SK-N-SH treated with all-trans-retinoic acid at 6 μM for 48 hours (cell line): ENCODE measurements at regions not wholly inside any gene's neighbourhood (a gene's known extent, or its start where the extent isn't known, plus 50 kb on each side); places are given as distances from the start of the nearest gene placed in this dataset.

Experiments
- ATAC-seq: fragments of 200-7000 bp; cut with Tn5 transposase; 3 replicates; pipeline ENCODE4 v1.9.1; 2020; ENCODE audit warnings: mild to moderate bottlenecking, moderate library complexity
- ARNTL ChIP-seq: fragments of 450-650 bp; formaldehyde crosslinking; IDR thresholded peaks from 2 replicates; pipeline ENCODE4 v1.5.0; 2020; ENCODE audit warnings: low read depth, mild to moderate bottlenecking, moderate library complexity, borderline replicate concordance
- BACH2 ChIP-seq: fragments of 250-450 bp; sonication (Bioruptor Pico); IDR thresholded peaks from 2 replicates; pipeline ENCODE4 v1.9.0; 2021; ENCODE audit warnings: mild to moderate bottlenecking, borderline replicate concordance
- CREB5 ChIP-seq: fragments of 250-450 bp; sonication (Bioruptor Pico); IDR thresholded peaks from 2 replicates; pipeline ENCODE4 v1.5.1; 2020; ENCODE audit warnings: low read depth, mild to moderate bottlenecking, moderate library complexity
- CSDC2 ChIP-seq: fragments of 250-450 bp; sonication (Bioruptor Pico); IDR thresholded peaks from 2 replicates; pipeline ENCODE4 v1.5.0; 2020; ENCODE audit warnings: mild to moderate bottlenecking, moderate library complexity
- CSRNP3 ChIP-seq: fragments of 250-450 bp; sonication (Bioruptor Pico); IDR thresholded peaks from 2 replicates; pipeline ENCODE4 v1.5.1; 2021; ENCODE audit warnings: mild to moderate bottlenecking, moderate library complexity
- ESRRG ChIP-seq: fragments of 250-450 bp; sonication (Bioruptor Pico); IDR thresholded peaks from 2 replicates; pipeline ENCODE4 v1.6.1; 2021; ENCODE audit warnings: mild to moderate bottlenecking
- GLIS3 ChIP-seq: fragments of 250-450 bp; sonication (Bioruptor Pico); IDR thresholded peaks from 2 replicates; pipeline ENCODE4 v1.5.0; 2020; ENCODE audit warnings: mild to moderate bottlenecking, moderate library complexity
- ISL1 ChIP-seq: fragments of 250-450 bp; sonication (Bioruptor Pico); IDR thresholded peaks from 2 replicates; pipeline ENCODE4 v2.1.2; 2022; ENCODE audit warnings: mild to moderate bottlenecking, moderate library complexity
- OSR1 ChIP-seq: fragments of 250-450 bp; sonication (Bioruptor Pico); IDR thresholded peaks from 2 replicates; pipeline ENCODE4 v1.8.0; 2022; ENCODE audit warnings: moderate library complexity, mild to moderate bottlenecking, inconsistent platforms
- PATZ1 ChIP-seq: fragments of 250-450 bp; sonication (Bioruptor Pico); IDR thresholded peaks from 2 replicates; pipeline ENCODE4 v1.8.0; 2020; ENCODE audit warnings: mild to moderate bottlenecking, moderate library complexity, borderline replicate concordance
- POU6F1 ChIP-seq: fragments of 250-450 bp; sonication (Bioruptor Pico); IDR thresholded peaks from 2 replicates; pipeline ENCODE4 v1.8.0; 2021; ENCODE audit warnings: low read depth, mild to moderate bottlenecking, moderate library complexity, borderline replicate concordance
- PPARA ChIP-seq: fragments of 250-450 bp; sonication (Bioruptor Pico); IDR thresholded peaks from 2 replicates; pipeline ENCODE4 v1.5.0; 2020; ENCODE audit warnings: mild to moderate bottlenecking, borderline replicate concordance
- RARB ChIP-seq: fragments of 250-450 bp; sonication (Bioruptor Pico); IDR thresholded peaks from 2 replicates; pipeline ENCODE4 v1.8.0; 2021; ENCODE audit warnings: mild to moderate bottlenecking, moderate library complexity
- SNAI2 ChIP-seq: fragments of 250-450 bp; sonication (Bioruptor Pico); IDR thresholded peaks from 2 replicates; pipeline ENCODE4 v1.5.0; 2020; ENCODE audit warnings: mild to moderate bottlenecking, moderate library complexity
- TCF4 ChIP-seq: fragments of 250-450 bp; sonication (Bioruptor Pico); IDR thresholded peaks from 2 replicates; pipeline ENCODE4 v1.8.0; 2021; ENCODE audit warnings: mild to moderate bottlenecking, moderate library complexity, borderline replicate concordance
- TOX ChIP-seq: fragments of 250-450 bp; sonication (Bioruptor Pico); IDR thresholded peaks from 2 replicates; pipeline ENCODE4 v1.8.0; 2021; ENCODE audit warnings: mild to moderate bottlenecking, moderate library complexity, borderline replicate concordance
- TSHZ2 ChIP-seq: fragments of 250-450 bp; sonication (Bioruptor Pico); IDR thresholded peaks from 2 replicates; pipeline ENCODE4 v1.5.0; 2020; ENCODE audit warnings: mild to moderate bottlenecking, moderate library complexity
- ZC3H10 ChIP-seq: fragments of 250-450 bp; sonication (Bioruptor Pico); IDR thresholded peaks from 2 replicates; pipeline ENCODE4 v1.5.1; 2021; ENCODE audit warnings: mild to moderate bottlenecking, moderate library complexity
- ZFP3 ChIP-seq: fragments of 250-450 bp; sonication (Bioruptor Pico); IDR thresholded peaks from 2 replicates; pipeline ENCODE4 v1.5.0; 2020; ENCODE audit warnings: mild to moderate bottlenecking, moderate library complexity
- ZFP30 ChIP-seq: fragments of 450-650 bp; formaldehyde crosslinking; IDR thresholded peaks from 2 replicates; pipeline ENCODE4 v1.5.0; 2022; ENCODE audit warnings: mild to moderate bottlenecking, moderate library complexity
- ZNF565 ChIP-seq: fragments of 450-650 bp; formaldehyde crosslinking; conservative IDR thresholded peaks from 2 replicates; pipeline ENCODE4 v1.5.0; 2020; ENCODE audit warnings: low read depth, mild to moderate bottlenecking, moderate library complexity
- ZNF70 ChIP-seq: fragments of 450-650 bp; formaldehyde crosslinking; IDR thresholded peaks from 2 replicates; pipeline ENCODE4 v1.5.0; 2020; ENCODE audit warnings: mild to moderate bottlenecking, moderate library complexity
- ZNF8 ChIP-seq: fragments of 450-650 bp; formaldehyde crosslinking; IDR thresholded peaks from 2 replicates; pipeline ENCODE4 v1.5.0; 2020; ENCODE audit warnings: mild to moderate bottlenecking, moderate library complexity

GRCh38 chr9:1916655-1917054 lies 98.5 kb upstream of the SMARCA2 start (continued):
- TF ChIP-seq PPARA (CRISPR knock-in tag) = no peak
- TF ChIP-seq ZNF8 (CRISPR knock-in tag) = no peak
- no peak for TF ChIP-seq TOX (CRISPR knock-in tag)

- no peak; the same call in 2 of the 3 replicates for ATAC-seq
- TF ChIP-seq BACH2 (CRISPR knock-in tag) = no peak
- no peak for TF ChIP-seq CSDC2 (CRISPR knock-in tag)
- TF ChIP-seq PPARA (CRISPR knock-in tag) = no peak
- no peak for TF ChIP-seq ARNTL (CRISPR knock-in tag)
- no peak for TF ChIP-seq TOX (CRISPR knock-in tag)
- no peak for TF ChIP-seq ESRRG (CRISPR knock-in tag)
- no peak for TF ChIP-seq CSRNP3
- TF ChIP-seq ZNF565 (CRISPR knock-in tag) = no peak
- no peak for TF ChIP-seq CREB5 (CRISPR knock-in tag)
- TF ChIP-seq TCF4 (CRISPR knock-in tag) = no peak
- no peak for TF ChIP-seq SNAI2 (CRISPR knock-in tag)
- TF ChIP-seq ZNF70 (CRISPR knock-in tag) = no peak
- TF ChIP-seq POU6F1 (CRISPR knock-in tag) = no peak
- no peak for TF ChIP-seq GLIS3 (CRISPR knock-in tag)
- no peak for TF ChIP-seq ZFP3 (CRISPR knock-in tag)
- no peak for TF ChIP-seq PATZ1
- no peak for TF ChIP-seq TSHZ2 (CRISPR knock-in tag)
- TF ChIP-seq ZC3H10 (CRISPR knock-in tag) = no peak
- TF ChIP-seq OSR1 (CRISPR knock-in tag) = no peak
- no peak for TF ChIP-seq ISL1 (CRISPR knock-in tag)
- TF ChIP-seq, all 23 proteins: peak for 0
Measured at GRCh38 chr9:1917396-1917935, 97.7 kb upstream of the SMARCA2 start.

- ATAC-seq = no peak
- TF ChIP-seq TSHZ2 (CRISPR knock-in tag) (no peak), CSRNP3 (no peak), ZNF8 (CRISPR knock-in tag) (no peak), POU6F1 (CRISPR knock-in tag) (no peak), RARB (no peak), SNAI2 (CRISPR knock-in tag) (no peak), TCF4 (CRISPR knock-in tag) (no peak), ZFP30 (CRISPR knock-in tag) (no peak), ZNF565 (CRISPR knock-in tag) (no peak), OSR1 (CRISPR knock-in tag) (no peak)
Measured at GRCh38 chr9:1918108-1918507, 97.0 kb upstream of the SMARCA2 start.
